ENCODE measurements at regions not wholly inside any gene's neighbourhood (a gene's known extent, or its start where the extent isn't known, plus 50 kb on each side); places are given as distances from the start of the nearest gene placed in this dataset.

DNA sequence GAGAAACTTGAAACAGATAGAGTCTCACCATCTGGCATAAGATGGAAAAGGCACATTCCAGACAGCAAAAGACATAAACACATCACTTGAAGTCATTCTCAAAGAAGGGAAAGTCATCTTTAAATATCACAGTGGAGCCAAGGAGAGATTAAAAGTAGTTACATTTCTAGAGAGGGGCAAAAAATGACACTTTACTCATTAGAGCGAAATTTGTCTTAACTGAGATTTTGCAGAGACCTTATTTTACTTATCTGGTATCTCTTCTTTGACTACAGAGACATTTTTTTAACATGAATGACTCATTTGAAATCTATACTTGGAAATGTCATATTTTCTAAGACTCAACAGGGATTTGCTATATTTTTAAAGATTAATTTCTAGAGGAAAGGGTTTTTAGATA lies 339.0 kb upstream of the KIF2B start:
- TF ChIP-seq POLR2A (IDR thresholded peaks at IDR 0.05; ENCODE audit: low read length): no peak
- no peak for TF ChIP-seq MAFK (IDR thresholded peaks at IDR 0.05; ENCODE audit: partially characterized antibody)
- no peak for TF ChIP-seq RAD21 (conservative IDR thresholded peaks at IDR 0.05 in 1 of 2, IDR thresholded peaks at IDR 0.05 in 1 of 2)
- TF ChIP-seq, protein P1, sequence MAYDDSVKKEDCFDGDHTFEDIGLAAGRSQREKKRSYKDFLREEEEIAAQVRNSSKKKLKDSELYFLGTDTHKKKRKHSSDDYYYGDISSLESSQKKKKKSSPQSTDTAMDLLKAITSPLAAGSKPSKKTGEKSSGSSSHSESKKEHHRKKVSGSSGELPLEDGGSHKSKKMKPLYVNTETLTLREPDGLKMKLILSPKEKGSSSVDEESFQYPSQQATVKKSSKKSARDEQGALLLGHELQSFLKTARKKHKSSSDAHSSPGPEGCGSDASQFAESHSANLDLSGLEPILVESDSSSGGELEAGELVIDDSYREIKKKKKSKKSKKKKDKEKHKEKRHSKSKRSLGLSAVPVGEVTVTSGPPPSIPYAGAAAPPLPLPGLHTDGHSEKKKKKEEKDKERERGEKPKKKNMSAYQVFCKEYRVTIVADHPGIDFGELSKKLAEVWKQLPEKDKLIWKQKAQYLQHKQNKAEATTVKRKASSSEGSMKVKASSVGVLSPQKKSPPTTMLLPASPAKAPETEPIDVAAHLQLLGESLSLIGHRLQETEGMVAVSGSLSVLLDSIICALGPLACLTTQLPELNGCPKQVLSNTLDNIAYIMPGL (CRISPR knock-in tag; IDR thresholded peaks at IDR 0.05; ENCODE audit: borderline replicate concordance): no peak
- no peak for TF ChIP-seq SREBF2 (IDR thresholded peaks at IDR 0.05)
- TF ChIP-seq, protein P2, sequence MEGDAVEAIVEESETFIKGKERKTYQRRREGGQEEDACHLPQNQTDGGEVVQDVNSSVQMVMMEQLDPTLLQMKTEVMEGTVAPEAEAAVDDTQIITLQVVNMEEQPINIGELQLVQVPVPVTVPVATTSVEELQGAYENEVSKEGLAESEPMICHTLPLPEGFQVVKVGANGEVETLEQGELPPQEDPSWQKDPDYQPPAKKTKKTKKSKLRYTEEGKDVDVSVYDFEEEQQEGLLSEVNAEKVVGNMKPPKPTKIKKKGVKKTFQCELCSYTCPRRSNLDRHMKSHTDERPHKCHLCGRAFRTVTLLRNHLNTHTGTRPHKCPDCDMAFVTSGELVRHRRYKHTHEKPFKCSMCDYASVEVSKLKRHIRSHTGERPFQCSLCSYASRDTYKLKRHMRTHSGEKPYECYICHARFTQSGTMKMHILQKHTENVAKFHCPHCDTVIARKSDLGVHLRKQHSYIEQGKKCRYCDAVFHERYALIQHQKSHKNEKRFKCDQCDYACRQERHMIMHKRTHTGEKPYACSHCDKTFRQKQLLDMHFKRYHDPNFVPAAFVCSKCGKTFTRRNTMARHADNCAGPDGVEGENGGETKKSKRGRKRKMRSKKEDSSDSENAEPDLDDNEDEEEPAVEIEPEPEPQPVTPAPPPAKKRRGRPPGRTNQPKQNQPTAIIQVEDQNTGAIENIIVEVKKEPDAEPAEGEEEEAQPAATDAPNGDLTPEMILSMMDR (IDR thresholded peaks at IDR 0.05): no peak
- TF ChIP-seq, protein P3, sequence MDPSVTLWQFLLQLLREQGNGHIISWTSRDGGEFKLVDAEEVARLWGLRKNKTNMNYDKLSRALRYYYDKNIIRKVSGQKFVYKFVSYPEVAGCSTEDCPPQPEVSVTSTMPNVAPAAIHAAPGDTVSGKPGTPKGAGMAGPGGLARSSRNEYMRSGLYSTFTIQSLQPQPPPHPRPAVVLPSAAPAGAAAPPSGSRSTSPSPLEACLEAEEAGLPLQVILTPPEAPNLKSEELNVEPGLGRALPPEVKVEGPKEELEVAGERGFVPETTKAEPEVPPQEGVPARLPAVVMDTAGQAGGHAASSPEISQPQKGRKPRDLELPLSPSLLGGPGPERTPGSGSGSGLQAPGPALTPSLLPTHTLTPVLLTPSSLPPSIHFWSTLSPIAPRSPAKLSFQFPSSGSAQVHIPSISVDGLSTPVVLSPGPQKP (IDR thresholded peaks at IDR 0.05; ENCODE audit: low read depth, low read length): no peak

Data from A549 (cell line).